ENCODE measurements at regions not wholly inside any gene's neighbourhood (a gene's known extent, or its start where the extent isn't known, plus 50 kb on each side); places are given as distances from the start of the nearest gene placed in this dataset.

DNA sequence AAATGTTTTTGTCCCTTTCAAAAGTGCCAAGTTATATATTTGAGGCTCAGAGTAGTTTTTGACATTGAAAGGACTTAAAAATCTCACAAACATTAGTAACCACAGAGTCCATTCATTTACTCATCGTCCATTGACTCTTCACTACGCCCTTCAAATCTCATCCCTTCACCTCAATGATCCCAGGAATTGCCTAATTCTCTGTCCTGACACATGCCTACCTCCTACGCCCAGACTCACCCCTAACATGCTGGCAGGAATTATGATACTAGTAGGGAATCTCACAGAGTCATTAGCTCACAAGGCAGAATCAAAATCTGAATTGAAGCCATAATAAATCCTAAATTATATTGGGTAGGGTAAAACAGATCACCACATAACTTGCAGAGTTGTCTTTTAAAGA, 410.1 kb downstream of the RAP2B start:
- TF ChIP-seq, protein P1, sequence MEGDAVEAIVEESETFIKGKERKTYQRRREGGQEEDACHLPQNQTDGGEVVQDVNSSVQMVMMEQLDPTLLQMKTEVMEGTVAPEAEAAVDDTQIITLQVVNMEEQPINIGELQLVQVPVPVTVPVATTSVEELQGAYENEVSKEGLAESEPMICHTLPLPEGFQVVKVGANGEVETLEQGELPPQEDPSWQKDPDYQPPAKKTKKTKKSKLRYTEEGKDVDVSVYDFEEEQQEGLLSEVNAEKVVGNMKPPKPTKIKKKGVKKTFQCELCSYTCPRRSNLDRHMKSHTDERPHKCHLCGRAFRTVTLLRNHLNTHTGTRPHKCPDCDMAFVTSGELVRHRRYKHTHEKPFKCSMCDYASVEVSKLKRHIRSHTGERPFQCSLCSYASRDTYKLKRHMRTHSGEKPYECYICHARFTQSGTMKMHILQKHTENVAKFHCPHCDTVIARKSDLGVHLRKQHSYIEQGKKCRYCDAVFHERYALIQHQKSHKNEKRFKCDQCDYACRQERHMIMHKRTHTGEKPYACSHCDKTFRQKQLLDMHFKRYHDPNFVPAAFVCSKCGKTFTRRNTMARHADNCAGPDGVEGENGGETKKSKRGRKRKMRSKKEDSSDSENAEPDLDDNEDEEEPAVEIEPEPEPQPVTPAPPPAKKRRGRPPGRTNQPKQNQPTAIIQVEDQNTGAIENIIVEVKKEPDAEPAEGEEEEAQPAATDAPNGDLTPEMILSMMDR (IDR thresholded peaks at IDR 0.05): no peak
- no peak for TF ChIP-seq EP300 (IDR thresholded peaks at IDR 0.05)

Data from suprapubic skin (tissue), 3 donors.